ENCODE measurements at regions not wholly inside any gene's neighbourhood (a gene's known extent, or its start where the extent isn't known, plus 50 kb on each side); places are given as distances from the start of the nearest gene placed in this dataset.

DNA sequence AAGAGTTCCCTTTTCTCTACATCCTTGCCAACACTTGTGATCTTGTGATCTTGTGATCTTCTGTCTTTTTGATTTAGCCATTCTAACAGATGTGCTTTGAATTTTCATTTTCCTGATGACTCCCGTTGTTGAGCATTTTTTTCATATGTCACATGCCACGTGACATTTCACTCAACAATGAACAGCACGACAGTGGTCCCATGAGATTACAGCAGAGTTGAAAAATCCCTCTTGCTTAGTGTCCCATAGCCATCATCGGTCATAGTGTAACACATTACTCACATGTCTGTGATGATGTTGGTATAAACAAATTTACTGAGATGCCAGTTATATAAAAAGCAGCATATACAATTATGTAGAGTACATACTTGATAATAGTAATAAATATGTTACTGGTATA lies 256.1 kb upstream of the OBI1 start:
- TF ChIP-seq, protein P1, sequence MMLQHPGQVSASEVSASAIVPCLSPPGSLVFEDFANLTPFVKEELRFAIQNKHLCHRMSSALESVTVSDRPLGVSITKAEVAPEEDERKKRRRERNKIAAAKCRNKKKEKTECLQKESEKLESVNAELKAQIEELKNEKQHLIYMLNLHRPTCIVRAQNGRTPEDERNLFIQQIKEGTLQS (IDR thresholded peaks at IDR 0.05; ENCODE audit: insufficient read depth, low read depth, low read length) = no peak
- TF ChIP-seq YY1 (IDR thresholded peaks at IDR 0.05; ENCODE audit: low read depth, low read length) (no peak), RBBP5 (IDR thresholded peaks at IDR 0.05; ENCODE audit: borderline replicate concordance, low read depth, low read length) (no peak), RAD21 (IDR thresholded peaks at IDR 0.05 in 1 of 2, conservative IDR thresholded peaks at IDR 0.05 in 1 of 2; ENCODE audit: low read depth in 2 of 2, low read length in 2 of 2) (no peak)
- TF ChIP-seq, protein P2, sequence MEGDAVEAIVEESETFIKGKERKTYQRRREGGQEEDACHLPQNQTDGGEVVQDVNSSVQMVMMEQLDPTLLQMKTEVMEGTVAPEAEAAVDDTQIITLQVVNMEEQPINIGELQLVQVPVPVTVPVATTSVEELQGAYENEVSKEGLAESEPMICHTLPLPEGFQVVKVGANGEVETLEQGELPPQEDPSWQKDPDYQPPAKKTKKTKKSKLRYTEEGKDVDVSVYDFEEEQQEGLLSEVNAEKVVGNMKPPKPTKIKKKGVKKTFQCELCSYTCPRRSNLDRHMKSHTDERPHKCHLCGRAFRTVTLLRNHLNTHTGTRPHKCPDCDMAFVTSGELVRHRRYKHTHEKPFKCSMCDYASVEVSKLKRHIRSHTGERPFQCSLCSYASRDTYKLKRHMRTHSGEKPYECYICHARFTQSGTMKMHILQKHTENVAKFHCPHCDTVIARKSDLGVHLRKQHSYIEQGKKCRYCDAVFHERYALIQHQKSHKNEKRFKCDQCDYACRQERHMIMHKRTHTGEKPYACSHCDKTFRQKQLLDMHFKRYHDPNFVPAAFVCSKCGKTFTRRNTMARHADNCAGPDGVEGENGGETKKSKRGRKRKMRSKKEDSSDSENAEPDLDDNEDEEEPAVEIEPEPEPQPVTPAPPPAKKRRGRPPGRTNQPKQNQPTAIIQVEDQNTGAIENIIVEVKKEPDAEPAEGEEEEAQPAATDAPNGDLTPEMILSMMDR (IDR thresholded peaks at IDR 0.05; ENCODE audit: control extremely low read depth in 1 of 3, insufficient read depth in 1 of 3, low read depth in 1 of 3, low read length in 3 of 3) = no peak

Measured in H1 (cell line).